AG04449 (cell line): ENCODE measurements at regions not wholly inside any gene's neighbourhood (a gene's known extent, or its start where the extent isn't known, plus 50 kb on each side); places are given as distances from the start of the nearest gene placed in this dataset.

ENCODE experiments used
- CTCF ChIA-PET: fragments of 350-600 bp; formaldehyde crosslinking; extraction: SDS; loops from one replicate; lab custom pipeline; 2021; ENCODE audit warnings: antibody characterized with exemption; lab: Yijun Ruan, JAX
- POLR2A ChIA-PET: fragments of 400-600, 350-600 bp; formaldehyde crosslinking; extraction: SDS; loops from one replicate; lab custom pipeline; 2020; ENCODE audit warnings: antibody characterized with exemption, inconsistent platforms; lab: Yijun Ruan, JAX
- DNase-seq: peaks from one replicate; pipeline ENCODE4 v3.0.0-alpha.2; 2010; ENCODE audit warnings: low read depth, low spot score
- H3K4me3 ChIP-seq: 2 replicates; pipeline ENCODE4 v1.5.1; 2011; ENCODE audit warnings: low read depth, mild to moderate bottlenecking, control low read depth, low read length
- TF ChIP-seq, protein P1 (sequence below): IDR thresholded peaks from one replicate; pipeline ENCODE4 v1.5.1; 2011; ENCODE audit warnings: mild to moderate bottlenecking, moderate library complexity, low read length, control low read depth, inconsistent platforms; ENCODE audit not compliant: insufficient read depth; ENCODE audit errors: missing control alignments

DNA sequence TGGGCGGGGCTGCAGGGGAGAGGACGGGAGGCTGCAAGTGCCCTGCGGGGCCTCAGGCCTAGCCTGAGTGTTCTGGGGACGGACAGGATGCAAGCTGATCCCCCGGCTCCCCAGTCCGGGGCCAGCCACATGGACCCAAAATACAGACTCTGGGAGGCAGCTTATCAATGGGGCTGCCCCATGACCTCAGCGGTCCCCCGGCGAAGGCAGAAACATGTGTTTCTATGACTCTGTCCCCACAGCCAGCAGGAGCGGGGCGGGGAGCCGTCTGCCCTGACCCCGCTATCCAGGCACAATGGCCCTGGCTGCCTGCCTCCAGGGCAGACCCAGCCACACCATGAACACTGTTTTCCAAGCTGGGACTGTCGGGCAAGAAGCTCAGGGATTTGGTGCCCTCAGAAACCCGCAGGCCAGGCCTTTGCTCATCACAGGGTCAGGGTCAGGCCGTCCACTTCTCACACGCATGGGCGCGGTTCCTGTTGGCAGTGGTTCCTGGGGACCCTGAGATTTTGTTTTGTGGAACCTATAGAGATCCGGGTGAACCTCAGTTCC is 75.0 kb downstream of the RFLNA start:
- CTCF ChIA-PET, result interaction anchor here (0.7 to 1.0 kb wide), 2 partner anchors 9 to 15 kb away, joined by 3 read pairs; no protein-coding TSS in a partner anchor
- H3K4me3 ChIP-seq, result no peak overlapping the region
- POLR2A ChIA-PET, result no interaction called here

GRCh38 chr12:124369055-124369826 is 74.3 kb downstream of the RFLNA start:
- no peak for DNase-seq
- CTCF ChIA-PET, result interaction anchor here (1.0 to 3.6 kb wide), 2 partner anchors 10 to 16 kb away, joined by 3 to 20 read pairs; no protein-coding TSS in a partner anchor
- POLR2A ChIA-PET, result interaction anchor here (0.5 kb wide), 1 partner anchor 20 kb away, joined by 3 read pairs; no protein-coding TSS in a partner anchor
- TF ChIP-seq, protein P1, sequence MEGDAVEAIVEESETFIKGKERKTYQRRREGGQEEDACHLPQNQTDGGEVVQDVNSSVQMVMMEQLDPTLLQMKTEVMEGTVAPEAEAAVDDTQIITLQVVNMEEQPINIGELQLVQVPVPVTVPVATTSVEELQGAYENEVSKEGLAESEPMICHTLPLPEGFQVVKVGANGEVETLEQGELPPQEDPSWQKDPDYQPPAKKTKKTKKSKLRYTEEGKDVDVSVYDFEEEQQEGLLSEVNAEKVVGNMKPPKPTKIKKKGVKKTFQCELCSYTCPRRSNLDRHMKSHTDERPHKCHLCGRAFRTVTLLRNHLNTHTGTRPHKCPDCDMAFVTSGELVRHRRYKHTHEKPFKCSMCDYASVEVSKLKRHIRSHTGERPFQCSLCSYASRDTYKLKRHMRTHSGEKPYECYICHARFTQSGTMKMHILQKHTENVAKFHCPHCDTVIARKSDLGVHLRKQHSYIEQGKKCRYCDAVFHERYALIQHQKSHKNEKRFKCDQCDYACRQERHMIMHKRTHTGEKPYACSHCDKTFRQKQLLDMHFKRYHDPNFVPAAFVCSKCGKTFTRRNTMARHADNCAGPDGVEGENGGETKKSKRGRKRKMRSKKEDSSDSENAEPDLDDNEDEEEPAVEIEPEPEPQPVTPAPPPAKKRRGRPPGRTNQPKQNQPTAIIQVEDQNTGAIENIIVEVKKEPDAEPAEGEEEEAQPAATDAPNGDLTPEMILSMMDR, result no peak
- H3K4me3 ChIP-seq, result no peak overlapping the region

More for the DNA sequence above, 75.0 kb downstream of the RFLNA start:
- DNase-seq, result no peak
- TF ChIP-seq, protein P1, result no peak

DNA sequence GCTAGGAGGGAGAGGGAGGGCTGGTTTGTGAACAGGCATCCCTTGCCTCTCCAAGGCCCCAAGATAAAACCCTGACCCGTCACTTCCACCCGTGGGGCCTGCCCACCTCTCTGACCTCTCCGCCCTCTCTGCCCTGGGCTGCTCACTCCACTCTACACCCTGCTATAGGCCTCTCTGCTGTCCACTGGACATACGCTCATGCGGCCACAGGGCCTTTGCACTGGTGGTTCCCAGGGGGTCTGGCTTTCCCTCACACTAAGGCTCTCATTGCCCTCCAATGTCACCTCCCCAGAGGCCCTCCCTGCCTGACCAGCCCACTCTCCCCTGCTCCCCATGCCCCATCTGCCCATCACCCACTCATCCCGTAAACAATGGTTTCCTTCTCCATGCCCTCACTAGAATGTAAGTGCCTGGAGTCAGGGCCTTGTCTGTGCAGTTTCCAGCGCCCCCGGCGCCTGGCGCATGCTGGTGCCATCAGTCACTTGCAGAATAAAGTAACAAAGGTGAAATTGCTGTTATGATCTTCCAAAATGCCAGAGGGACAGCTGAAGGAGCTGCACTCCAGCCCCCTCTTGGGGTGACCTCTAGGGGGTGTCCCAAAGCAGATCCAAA is 73.6 kb downstream of the RFLNA start:
- CTCF ChIA-PET, result interaction anchor here (3.6 kb wide), 1 partner anchor 11 kb away, joined by 20 read pairs; no protein-coding TSS in a partner anchor
- TF ChIP-seq, protein P1, result no peak
- H3K4me3 ChIP-seq, result no peak overlapping the region
- DNase-seq, result no peak
- POLR2A ChIA-PET, result interaction anchor here (0.5 kb wide), 1 partner anchor 21 kb away, joined by 3 read pairs; no protein-coding TSS in a partner anchor

DNA sequence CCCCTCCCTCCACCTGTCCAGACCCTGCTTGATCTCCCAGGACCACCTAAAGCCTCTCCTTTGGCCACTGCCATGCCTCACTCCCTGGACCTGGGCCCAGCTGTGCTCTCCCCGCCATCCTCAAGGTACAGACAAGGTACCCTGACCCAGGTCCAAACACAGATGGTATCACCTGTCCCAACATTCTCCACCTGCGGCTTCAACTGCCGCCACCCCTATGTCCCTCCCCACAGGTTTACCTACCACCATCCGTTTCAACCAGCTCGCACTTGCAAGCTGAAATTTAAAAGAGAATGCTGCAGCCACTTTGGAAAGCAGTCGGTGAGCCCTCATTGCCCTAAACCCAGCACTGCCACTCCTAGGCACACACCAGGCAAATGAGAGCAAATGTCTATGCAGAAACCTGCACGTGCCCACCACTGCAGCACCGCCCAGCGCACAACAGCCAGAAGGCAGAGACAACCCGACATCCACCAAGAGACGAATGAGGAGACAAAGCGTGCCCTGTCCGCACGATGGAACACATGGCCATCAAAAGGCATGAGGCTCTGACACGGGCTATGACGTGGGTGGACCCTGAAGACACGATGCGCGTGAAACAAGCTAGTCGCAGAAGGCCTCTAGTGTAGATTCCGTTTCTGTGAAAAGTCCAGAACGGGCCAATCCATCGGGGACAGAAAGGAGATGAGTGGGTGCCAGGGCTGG is 71.0 kb downstream of the RFLNA start:
- TF ChIP-seq, protein P1, result no peak
- ChIA-PET POLR2A (no interaction called here), CTCF (interaction anchor here (0.9 to 3.6 kb wide), 5 partner anchors 14 to 333 kb away, joined by 3 to 20 read pairs (median 6); no protein-coding TSS in a partner anchor)
- H3K4me3 ChIP-seq, result no peak overlapping the region
- no peak for DNase-seq
